GM19452 (cell line): ENCODE measurements at regions not wholly inside any gene's neighbourhood (a gene's known extent, or its start where the extent isn't known, plus 50 kb on each side); places are given as distances from the start of the nearest gene placed in this dataset.
"Not testable (repeated sequence)": the region's sequence is repeated elsewhere in the genome, so short reads cannot be mapped to it uniquely, and the experiment has no call there.

Experiments
- ATAC-seq: cut with Tn5 transposase; IDR thresholded peaks from one replicate; pipeline ENCODE4 v1.9.1; 2021; ENCODE audit not compliant: unreplicated experiment

DNA sequence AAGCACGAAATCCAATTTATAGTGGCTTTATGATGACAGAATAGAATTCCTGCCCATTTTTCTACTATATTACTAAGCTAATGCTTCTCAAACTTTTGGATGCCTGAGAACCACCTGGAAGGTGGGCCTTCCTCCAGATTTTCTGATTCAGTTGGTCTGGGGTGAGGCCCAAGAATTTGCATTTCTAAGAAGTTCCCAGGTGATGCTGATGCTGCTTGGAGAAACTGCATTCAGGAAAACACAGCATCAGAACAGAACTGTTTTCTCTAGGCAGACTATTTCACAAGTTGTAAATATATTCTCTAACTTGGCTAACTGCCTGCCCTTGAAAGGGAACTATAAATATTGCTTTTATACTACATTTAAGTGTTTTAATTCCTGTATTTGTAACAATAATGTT lies 644.9 kb upstream of the DPPA4 start:
- ATAC-seq, result no peak

DNA sequence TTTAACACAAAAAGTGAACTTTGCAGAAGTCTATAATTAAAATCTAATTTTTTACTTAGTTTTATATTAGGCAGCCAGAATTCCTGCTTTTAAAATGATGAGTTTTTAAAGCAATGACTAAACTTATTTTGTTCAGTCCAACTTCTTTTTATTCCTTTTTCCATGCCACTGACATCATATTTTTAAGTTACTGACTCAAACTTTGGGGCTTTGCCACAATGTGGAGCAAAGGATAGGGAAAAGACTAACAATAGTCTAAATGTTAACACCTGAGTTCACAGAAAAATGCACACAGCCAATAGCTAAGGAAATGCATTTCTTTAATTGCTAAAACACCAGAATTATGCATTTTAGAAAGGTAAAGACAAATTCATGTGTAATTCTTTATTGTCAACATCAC lies 647.6 kb upstream of the DPPA4 start:
- no peak for ATAC-seq

- no peak for ATAC-seq
Measured at GRCh38 chr3:109985943-109986555, 648.7 kb upstream of the DPPA4 start.

DNA sequence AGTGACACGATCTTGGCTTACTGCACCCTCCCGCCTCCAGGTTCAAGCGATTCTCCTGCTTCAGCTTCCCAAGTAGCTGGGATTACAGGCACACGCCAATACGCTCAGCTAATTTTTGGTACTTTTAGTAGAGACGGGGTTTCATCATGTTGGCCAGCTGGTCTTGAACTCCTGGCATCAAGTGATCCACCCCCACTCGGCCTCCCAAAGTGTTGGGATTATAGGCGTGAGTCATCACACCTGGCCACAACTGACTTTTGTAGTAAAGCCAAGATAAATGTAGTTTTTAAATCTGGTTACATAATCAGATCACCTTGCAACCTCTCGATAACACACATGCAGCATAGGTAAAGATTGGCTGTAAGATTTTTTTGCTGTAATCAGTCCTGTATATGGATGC lies 657.5 kb upstream of the DPPA4 start:
- no peak for ATAC-seq

- no peak for ATAC-seq
Measured at GRCh38 chr3:109995377-109995776, 658.0 kb upstream of the DPPA4 start.

- ATAC-seq, result not testable (repeated sequence)
Measured at GRCh38 chr3:110001905-110002304, 664.6 kb upstream of the DPPA4 start.

- ATAC-seq, result no peak
Measured at GRCh38 chr3:110006913-110007312, 669.6 kb upstream of the DPPA4 start.

DNA sequence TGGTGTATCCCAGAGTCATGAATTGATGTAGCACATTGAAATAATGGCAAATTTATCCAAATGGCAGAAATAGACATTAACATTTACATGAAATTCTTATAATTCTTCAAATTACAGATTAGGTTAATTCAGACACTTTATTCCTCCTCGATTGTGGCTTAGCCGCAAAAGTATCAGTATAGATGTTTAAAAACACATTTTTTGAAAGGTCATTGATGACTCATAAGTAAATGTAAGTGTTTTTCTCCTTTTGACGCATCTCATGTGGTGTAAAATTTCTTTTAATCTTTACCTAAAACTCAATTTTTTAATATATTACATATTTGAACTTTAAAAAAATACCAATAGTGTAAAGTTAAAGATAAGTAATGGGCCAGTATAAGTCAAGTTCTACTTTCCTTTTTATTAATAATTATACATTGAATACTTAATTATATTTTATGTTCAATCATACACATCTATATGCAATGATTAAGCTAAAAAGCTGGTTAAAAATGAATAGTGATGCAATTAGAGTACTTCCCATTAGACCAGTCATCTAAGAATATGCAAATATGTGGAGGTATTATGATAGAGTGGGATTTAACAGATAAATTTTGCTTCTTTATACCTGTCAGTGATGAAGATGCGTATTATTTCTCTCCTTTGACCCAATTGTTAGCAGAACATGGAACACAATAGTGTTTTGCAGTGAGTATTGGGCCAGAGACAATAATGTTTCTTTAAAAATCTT lies 678.1 kb upstream of the DPPA4 start:
- ATAC-seq, result no peak

DNA sequence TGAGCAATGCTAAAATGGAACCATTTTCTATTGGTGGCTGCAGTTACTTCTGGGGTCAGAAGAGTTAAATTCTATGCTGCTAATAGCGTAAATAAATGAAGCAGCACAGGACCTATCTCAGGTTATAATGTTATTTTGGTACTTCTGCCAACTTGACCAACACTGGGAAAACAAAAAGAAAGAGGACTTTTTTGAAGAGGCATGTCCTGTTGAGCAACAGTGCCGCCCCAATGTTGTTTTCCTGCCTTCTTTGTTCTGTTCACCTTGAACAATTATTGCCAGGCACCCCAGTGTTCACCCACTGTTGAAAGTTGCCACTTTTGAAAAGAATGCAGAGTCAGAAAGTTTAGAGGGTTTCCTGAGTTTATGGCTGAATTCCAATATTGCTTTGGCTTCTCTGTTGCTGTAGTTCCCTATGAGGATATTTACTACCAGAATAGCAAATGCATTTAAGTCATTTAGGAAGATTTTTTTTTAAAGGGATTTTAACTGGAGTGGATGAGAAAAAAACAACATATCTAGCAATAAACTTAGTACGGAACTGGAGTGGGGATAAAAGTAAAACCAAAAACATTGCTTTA lies 679.0 kb upstream of the DPPA4 start:
- no peak for ATAC-seq

- ATAC-seq, result no peak
Measured at GRCh38 chr3:110017304-110017703, 680.0 kb upstream of the DPPA4 start.

- ATAC-seq, result no peak
Measured at GRCh38 chr3:110021659-110022058, 684.3 kb upstream of the DPPA4 start.

- not testable (repeated sequence) for ATAC-seq
Measured at GRCh38 chr3:110023022-110023421, 685.7 kb upstream of the DPPA4 start.

DNA sequence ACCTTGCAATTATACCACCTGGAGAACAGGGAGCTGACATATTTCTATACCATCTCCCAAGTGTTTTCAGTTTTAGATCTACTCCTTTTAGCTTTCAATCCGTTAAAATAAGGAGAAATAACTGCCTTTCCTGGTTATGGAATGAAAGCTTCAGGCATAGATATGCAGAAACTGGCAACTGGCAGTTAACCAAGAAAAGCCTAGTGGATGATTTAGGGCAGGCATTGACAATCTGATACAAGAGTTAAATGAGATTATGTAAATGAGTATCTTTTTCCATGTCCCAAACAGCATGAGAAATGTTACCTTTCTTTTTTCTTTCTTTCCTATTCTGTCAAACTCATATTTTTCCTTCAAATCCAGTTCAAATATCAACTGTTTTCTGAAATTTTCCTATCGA lies 689.1 kb upstream of the DPPA4 start:
- ATAC-seq, result no peak

GRCh38 chr3:110027446-110028080 lies 690.2 kb upstream of the DPPA4 start:
- ATAC-seq, result no peak

GRCh38 chr3:110031975-110032374 lies 694.6 kb upstream of the DPPA4 start:
- no peak for ATAC-seq

DNA sequence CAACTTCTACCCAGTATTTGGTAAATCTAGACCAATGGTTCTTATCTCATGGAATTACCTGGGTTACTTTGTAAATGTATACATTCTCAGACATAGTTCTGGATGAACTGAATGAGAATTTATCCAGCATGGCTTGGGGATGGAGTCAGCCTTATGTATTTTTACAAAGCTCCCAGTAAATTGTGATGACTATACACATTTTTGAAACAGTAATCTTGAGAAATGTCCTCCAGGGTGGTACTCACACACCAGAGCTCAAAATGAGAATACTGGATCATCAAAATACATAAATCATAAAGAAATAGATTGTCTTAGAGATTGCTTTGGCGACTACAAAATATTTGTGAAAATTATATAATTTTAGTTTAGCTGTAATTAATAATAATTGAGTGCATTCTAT lies 722.1 kb upstream of the DPPA4 start:
- ATAC-seq, result no peak

DNA sequence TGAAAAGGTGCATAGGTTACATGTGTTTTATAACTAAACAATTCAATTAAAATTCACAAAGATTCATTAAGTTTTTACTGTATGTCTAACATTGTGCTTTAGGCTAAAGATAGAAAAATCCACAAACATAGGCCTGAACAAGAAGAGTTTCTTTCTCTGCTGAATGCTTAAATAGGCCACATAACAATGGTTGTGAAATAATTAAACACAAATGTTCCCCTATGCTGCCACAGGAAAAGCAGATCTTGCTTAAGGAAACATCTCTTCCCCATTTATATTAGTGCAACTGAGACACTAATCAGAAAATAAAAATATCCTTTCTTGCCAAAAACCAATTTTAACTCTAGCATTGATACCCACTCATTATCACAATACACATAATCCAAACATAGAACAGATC lies 725.4 kb upstream of the DPPA4 start:
- no peak for ATAC-seq

DNA sequence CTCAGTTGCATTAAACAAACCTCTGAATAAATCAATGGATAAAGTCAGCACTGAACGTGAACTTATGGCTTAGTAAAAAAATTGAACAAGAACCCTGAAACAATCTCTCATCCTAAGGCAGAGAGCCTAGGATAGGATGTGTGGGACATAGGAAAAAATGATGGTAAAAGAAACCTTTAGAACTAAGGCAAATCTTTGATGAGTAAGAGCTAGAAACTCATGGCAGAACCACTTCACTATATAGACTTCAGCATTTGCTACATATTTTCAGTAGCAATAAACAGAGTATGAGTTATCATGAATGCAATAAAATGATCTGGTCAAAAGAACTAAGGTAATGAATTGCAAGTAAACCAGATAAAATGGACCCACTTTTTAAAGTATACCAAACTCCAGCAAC lies 725.8 kb upstream of the DPPA4 start:
- no peak for ATAC-seq

DNA sequence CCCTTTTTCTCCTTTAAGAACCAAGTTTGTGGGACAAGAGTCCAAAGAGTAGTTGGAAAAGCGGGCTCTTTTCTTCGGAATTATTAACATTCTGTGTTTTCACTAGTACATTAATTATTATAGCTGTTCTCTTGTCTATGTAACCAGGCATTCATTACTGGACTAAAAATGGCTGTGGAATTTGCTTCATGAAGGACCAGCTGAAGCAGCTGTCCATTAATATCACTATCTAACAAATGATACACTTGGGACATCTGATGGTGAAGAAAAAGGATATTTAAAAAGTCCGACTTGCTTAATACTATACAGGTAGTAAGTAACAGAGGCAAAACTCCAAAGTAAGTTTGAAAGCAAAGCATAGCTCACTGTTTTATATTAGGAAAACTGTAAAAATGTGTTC lies 728.9 kb upstream of the DPPA4 start:
- ATAC-seq, result no peak

DNA sequence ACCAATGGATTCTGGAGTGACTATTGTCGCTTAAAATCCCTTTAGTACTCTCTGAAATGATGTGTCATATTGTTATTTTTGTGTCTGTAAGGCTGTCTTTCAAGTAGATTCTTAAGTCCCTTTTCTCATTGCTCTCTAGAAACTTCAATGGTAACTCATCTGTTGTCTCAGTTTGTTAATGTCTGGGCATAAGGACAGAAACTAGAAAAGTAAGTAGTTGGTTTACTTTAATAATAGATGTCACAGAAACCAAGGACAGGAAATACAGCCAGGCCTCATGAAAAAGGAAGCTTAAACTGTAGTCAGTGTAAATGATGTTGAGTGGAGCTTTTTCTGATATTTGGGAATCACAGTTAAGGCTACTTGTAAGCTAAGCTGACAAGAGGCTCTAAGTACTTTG lies 730.2 kb upstream of the DPPA4 start:
- ATAC-seq, result no peak

DNA sequence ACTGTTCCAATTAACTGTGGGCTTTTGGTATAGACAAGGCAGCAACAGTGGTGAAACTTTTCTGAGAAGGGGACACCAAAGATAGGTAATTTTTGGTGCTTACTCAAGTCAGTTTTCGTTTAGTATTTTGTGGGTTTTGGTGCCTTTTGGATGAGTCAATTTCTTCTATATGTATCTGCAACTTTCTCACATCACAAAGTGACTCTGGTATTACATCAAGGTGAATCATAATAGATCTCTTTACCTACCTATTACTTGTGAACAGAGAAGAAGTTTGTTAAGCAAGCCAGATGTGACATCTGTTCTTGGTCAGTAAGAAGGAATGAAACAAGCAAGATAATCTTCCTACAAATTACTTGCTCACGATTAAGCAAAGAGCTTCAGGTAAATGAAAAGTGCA lies 732.4 kb upstream of the DPPA4 start:
- ATAC-seq, result no peak
